GM12892 (cell line): ENCODE measurements at regions not wholly inside any gene's neighbourhood (a gene's known extent, or its start where the extent isn't known, plus 50 kb on each side); places are given as distances from the start of the nearest gene placed in this dataset.

Experiments
- POLR2A ChIP-seq: IDR thresholded peaks from 2 replicates; pipeline ENCODE4 v1.6.1; 2011; ENCODE audit warnings: low read depth, low read length, control low read depth
- POLR2AphosphoS5 ChIP-seq: IDR thresholded peaks from 2 replicates; pipeline ENCODE4 v1.6.1; 2011; ENCODE audit warnings: low read depth, low read length, control low read depth
- TAF1 ChIP-seq: IDR thresholded peaks from 2 replicates; pipeline ENCODE4 v1.6.1; 2011; ENCODE audit warnings: low read depth, mild to moderate bottlenecking, control low read depth, low read length, borderline replicate concordance

DNA sequence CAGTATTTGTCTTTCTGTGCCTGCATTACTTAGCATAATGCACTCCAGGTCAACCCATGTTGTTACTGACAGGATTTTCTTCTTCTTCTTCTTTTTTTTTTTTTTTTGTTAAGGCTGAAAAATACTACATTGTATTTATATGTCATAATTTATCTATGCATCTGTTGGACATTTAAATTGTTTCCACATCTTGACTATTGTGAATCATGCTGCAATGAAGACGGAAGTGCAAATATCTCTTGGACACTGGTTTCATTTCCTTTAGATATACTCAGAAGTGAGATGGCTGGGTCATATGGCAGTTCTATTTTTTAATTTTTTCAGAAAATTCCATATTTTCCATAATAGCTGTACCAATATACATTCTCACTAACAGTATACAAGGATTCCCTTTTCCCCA lies 272.7 kb upstream of the PMFBP1 start:
- TF ChIP-seq POLR2A (no peak), POLR2AphosphoS5 (no peak), TAF1 (no peak)
